Fibroblast of the aortic adventitia (primary cell): ENCODE measurements at regions not wholly inside any gene's neighbourhood (a gene's known extent, or its start where the extent isn't known, plus 50 kb on each side); places are given as distances from the start of the nearest gene placed in this dataset.
A peak's percentile ranks its signal among the peaks of the same experiment; 100 is the strongest.
"Not testable (repeated sequence)": the region's sequence is repeated elsewhere in the genome, so short reads cannot be mapped to it uniquely, and the experiment has no call there.

Source experiments
- DNase-seq: peaks from one replicate; pipeline ENCODE4 v3.0.0-alpha.2; 2010; ENCODE audit warnings: low read depth
- H3K4me3 ChIP-seq: 2 replicates; pipeline ENCODE4 v1.5.1; 2011; ENCODE audit warnings: low read depth, mild to moderate bottlenecking, control low read depth, low read length, moderate library complexity
- CTCF ChIP-seq: IDR thresholded peaks from 2 replicates; pipeline ENCODE4 v1.5.1; 2011; ENCODE audit warnings: mild to moderate bottlenecking, low read length, control low read depth, inconsistent platforms; ENCODE audit not compliant: insufficient read depth

- no peak for DNase-seq
- H3K4me3 ChIP-seq: no peak overlapping the region
- TF ChIP-seq CTCF: no peak
These were observed 276.4 kb upstream of the TLE3 start for GRCh38 chr15:70374096-70374495.

GRCh38 chr15:70373439-70373838 lies 275.7 kb upstream of the TLE3 start:
- DNase-seq, H3K4me3 ChIP-seq: not testable (repeated sequence)

- H3K4me3 ChIP-seq, DNase-seq: not testable (repeated sequence)
These were observed 270.4 kb upstream of the TLE3 start for GRCh38 chr15:70367913-70368705.

- not testable (repeated sequence) for DNase-seq
These were observed 266.3 kb upstream of the TLE3 start for GRCh38 chr15:70364023-70364422.

GRCh38 chr15:70362886-70363285 lies 265.2 kb upstream of the TLE3 start:
- no peak overlapping the region for H3K4me3 ChIP-seq
- TF ChIP-seq CTCF: peak; percentile 79
- DNase-seq: peak; percentile 48

More at GRCh38 chr15:70364023-70364422, 266.3 kb upstream of the TLE3 start:
- H3K4me3 ChIP-seq: not testable (repeated sequence)

- TF ChIP-seq CTCF: no peak
- H3K4me3 ChIP-seq: no peak overlapping the region
- DNase-seq: no peak
These were observed 264.6 kb upstream of the TLE3 start for GRCh38 chr15:70362350-70362749.

- DNase-seq: no peak
- no peak overlapping the region for H3K4me3 ChIP-seq
- TF ChIP-seq CTCF: no peak
These were observed 264.2 kb upstream of the TLE3 start for GRCh38 chr15:70361891-70362290.

GRCh38 chr15:70361106-70361505 lies 263.4 kb upstream of the TLE3 start:
- H3K4me3 ChIP-seq: no peak overlapping the region
- no peak for TF ChIP-seq CTCF
- no peak for DNase-seq
